OCI-LY3 (cell line): ENCODE measurements at regions not wholly inside any gene's neighbourhood (a gene's known extent, or its start where the extent isn't known, plus 50 kb on each side); places are given as distances from the start of the nearest gene placed in this dataset.

ENCODE experiments used
- H2AFZ ChIP-seq: fragments of 200-600, 300-600 bp; shearing (Covaris generic); 2 replicates; pipeline ENCODE4 v1.6.0; 2014; ENCODE audit warnings: antibody characterized with exemption, low read depth, low read length
- H3K27ac ChIP-seq: fragments of 200-600, 300-600 bp; sonication (generic); 2 replicates; pipeline ENCODE4 v1.5.1; 2014; ENCODE audit warnings: mild to moderate bottlenecking, low read length, moderate library complexity, mixed read lengths
- H3K27me3 ChIP-seq: fragments of 200-600, 300-600 bp; sonication (generic); 2 replicates; pipeline ENCODE4 v1.6.1; 2014; ENCODE audit warnings: low read depth, low read length, mixed read lengths
- H3K36me3 ChIP-seq: fragments of 200-600, 300-600 bp; sonication (generic); replicated peaks from 2 replicates; pipeline ENCODE3; 2014; ENCODE audit warnings: low read depth, low read length, mixed read lengths
- H3K4me1 ChIP-seq: fragments of 300-600, 200-600 bp; sonication (generic); 2 replicates; pipeline ENCODE4 v1.6.1; 2014; ENCODE audit warnings: low read length, mixed read lengths
- H3K4me2 ChIP-seq: fragments of 200-600, 300-600 bp; sonication (generic); 2 replicates; pipeline ENCODE4 v1.6.1; 2014; ENCODE audit warnings: low read length, mixed read lengths
- H3K4me3 ChIP-seq: fragments of 300-600, 200-600 bp; sonication (generic); 2 replicates; pipeline ENCODE4 v1.5.1; 2014; ENCODE audit warnings: antibody characterized with exemption, mild to moderate bottlenecking, low read length, moderate library complexity
- H3K79me2 ChIP-seq: fragments of 300-600, 200-600 bp; shearing (Covaris generic); 2 replicates; pipeline ENCODE4 v1.6.1; 2014; ENCODE audit warnings: mild to moderate bottlenecking, low read length, mixed read lengths
- H3K9ac ChIP-seq: fragments of 300-600, 200-600 bp; shearing (Covaris generic); 2 replicates; pipeline ENCODE4 v1.6.0; 2014; ENCODE audit warnings: mild to moderate bottlenecking, low read length, moderate library complexity
- H3K9me3 ChIP-seq: fragments of 200-600, 300-600 bp; shearing (Covaris generic); 2 replicates; pipeline ENCODE4 v1.6.1; 2014; ENCODE audit warnings: low read length, mixed read lengths; ENCODE audit not compliant: insufficient read depth
- H4K20me1 ChIP-seq: fragments of 200-600, 300-600 bp; sonication (generic); 2 replicates; pipeline ENCODE4 v1.6.1; 2016; ENCODE audit warnings: low read length, mixed read lengths; ENCODE audit not compliant: insufficient read depth
- CTCF ChIP-seq: fragments of 200-600, 300-600 bp; sonication (generic); IDR thresholded peaks from 2 replicates; pipeline ENCODE4 v1.5.1; 2014; ENCODE audit warnings: antibody characterized with exemption, low read length, low read depth
- EZH2phosphoT487 ChIP-seq: fragments of 200-600 bp; shearing (Covaris generic); IDR thresholded peaks from 2 replicates; pipeline ENCODE4 v1.6.1; 2018; ENCODE audit warnings: antibody characterized with exemption, mixed run types, low read depth

- Histone ChIP-seq H3K9me3 (no peaks in the 10 kb centered on the region), H3K79me2 (no peaks in the 10 kb centered on the region), H3K36me3 (no peaks in the 10 kb centered on the region), H3K27ac (no peak overlapping the region), H2AFZ (no peak overlapping the region), H3K4me2 (no peak overlapping the region), H3K4me1 (peaks cover 16% of the 10 kb centered on the region), H3K27me3 (peaks cover 7% of the 10 kb centered on the region; the same call in 1 of the 2 replicates), H3K4me3 (no peak overlapping the region), H3K9ac (no peak overlapping the region), H4K20me1 (no peaks in the 10 kb centered on the region)
- TF ChIP-seq CTCF, result no peak
Observed at GRCh38 chr13:40341096-40341471, 325.4 kb downstream of the FOXO1 start.

GRCh38 chr13:40341501-40341900 is 324.9 kb downstream of the FOXO1 start:
- TF ChIP-seq EZH2phosphoT487, result no peak
- no peak for TF ChIP-seq CTCF
- H3K4me3 ChIP-seq, result no peak overlapping the region
- H3K4me2 ChIP-seq, result no peak overlapping the region
- peaks cover 7% of the 10 kb centered on the region; the same call in 1 of the 2 replicates for H3K27me3 ChIP-seq
- H4K20me1 ChIP-seq, result no peaks in the 10 kb centered on the region
- no peaks in the 10 kb centered on the region for H3K9me3 ChIP-seq
- H2AFZ ChIP-seq, result no peak overlapping the region
- H3K36me3 ChIP-seq, result no peaks in the 10 kb centered on the region
- no peaks in the 10 kb centered on the region for H3K79me2 ChIP-seq
- H3K4me1 ChIP-seq, result peaks cover 16% of the 10 kb centered on the region
- no peak overlapping the region for H3K27ac ChIP-seq
- H3K9ac ChIP-seq, result no peak overlapping the region

GRCh38 chr13:40342461-40342860 is 324.0 kb downstream of the FOXO1 start:
- Histone ChIP-seq H3K79me2 (no peaks in the 10 kb centered on the region), H4K20me1 (no peaks in the 10 kb centered on the region), H3K27ac (no peak overlapping the region), H3K9ac (no peak overlapping the region), H3K9me3 (no peaks in the 10 kb centered on the region), H3K4me2 (no peak overlapping the region), H3K27me3 (peaks cover 7% of the 10 kb centered on the region; the same call in 1 of the 2 replicates), H3K4me1 (peaks cover 16% of the 10 kb centered on the region), H3K36me3 (no peaks in the 10 kb centered on the region), H3K4me3 (no peak overlapping the region), H2AFZ (no peak overlapping the region)
- TF ChIP-seq CTCF, result no peak
- no peak for TF ChIP-seq EZH2phosphoT487

- Histone ChIP-seq H2AFZ (no peak overlapping the region), H3K27ac (no peak overlapping the region)
- TF ChIP-seq EZH2phosphoT487 (no peak), CTCF (no peak)
Observed at GRCh38 chr13:40342901-40343300, 323.5 kb downstream of the FOXO1 start.

More at GRCh38 chr13:40342901-40343300, 323.5 kb downstream of the FOXO1 start:
- no peaks in the 10 kb centered on the region for H3K79me2 ChIP-seq
- H3K9ac ChIP-seq, result no peak overlapping the region
- peaks cover 12% of the 10 kb centered on the region for H3K4me1 ChIP-seq
- H3K4me2 ChIP-seq, result no peak overlapping the region
- no peak overlapping the region for H3K4me3 ChIP-seq
- peaks cover 7% of the 10 kb centered on the region; the same call in 1 of the 2 replicates for H3K27me3 ChIP-seq
- H3K36me3 ChIP-seq, result no peaks in the 10 kb centered on the region
- no peaks in the 10 kb centered on the region for H4K20me1 ChIP-seq
- H3K9me3 ChIP-seq, result no peaks in the 10 kb centered on the region
